ENCODE measurements at regions not wholly inside any gene's neighbourhood (a gene's known extent, or its start where the extent isn't known, plus 50 kb on each side); places are given as distances from the start of the nearest gene placed in this dataset.
A peak's percentile ranks its signal among the peaks of the same experiment; 100 is the strongest.
"Not testable (repeated sequence)": the region's sequence is repeated elsewhere in the genome, so short reads cannot be mapped to it uniquely, and the experiment has no call there.

- CTCF ChIA-PET; H3K36me3 ChIP-seq (ENCODE audit: control insufficient read depth in 2 of 2, extremely low read depth in 1 of 2, insufficient read depth in 2 of 2, low read length in 2 of 2); H3K4me1 ChIP-seq (ENCODE audit: control insufficient read depth, extremely low read depth, insufficient read depth, low read length); H3K9ac ChIP-seq (replicated peaks; ENCODE audit: extremely low read depth, insufficient read depth, low read length); H4K20me1 ChIP-seq (replicated peaks; ENCODE audit: control insufficient read depth, extremely low read depth, insufficient read depth, low read length); H3K27ac ChIP-seq (ENCODE audit: insufficient read depth, low read depth, low read length); dilution Hi-C loops (cut with MboI; ENCODE audit: extremely low pct_ligation_motif_present, low sequenced_read_pairs); BruUV-seq (replicated peaks); H3K4me3 ChIP-seq (replicated peaks in 1 of 3; ENCODE audit: insufficient read depth in 1 of 3, low read depth in 1 of 3, low read length in 3 of 3); H3K9me3 ChIP-seq (replicated peaks; ENCODE audit: control insufficient read depth, insufficient read depth, low read length); H3K79me2 ChIP-seq (ENCODE audit: control insufficient read depth, insufficient read depth, low read length); H3K4me2 ChIP-seq (ENCODE audit: insufficient read depth, low read length); POLR2A ChIA-PET; H3K27me3 ChIP-seq (ENCODE audit: control insufficient read depth in 2 of 2, insufficient read depth in 2 of 2, low read length in 2 of 2); intact Hi-C loops (cut with micrococcal nuclease); H3K9me1 ChIP-seq (replicated peaks; ENCODE audit: control insufficient read depth, extremely low read depth, insufficient read depth, low read length): not testable (repeated sequence)
- FAIRE-seq (peak; percentile 75), DNase-seq (ENCODE audit: low read depth, low spot score) (peak; percentile 23)
- H2AFZ ChIP-seq (ENCODE audit: low read depth, low read length), result peak overlapping the region; percentile 86
Measured at GRCh38 chr7:76937330-76937729, 94.8 kb downstream of the SPDYE17 start.

- H3K27me3 ChIP-seq (ENCODE audit: control insufficient read depth in 2 of 2, insufficient read depth in 2 of 2, low read length in 2 of 2); H4K20me1 ChIP-seq (replicated peaks; ENCODE audit: control insufficient read depth, extremely low read depth, insufficient read depth, low read length); H3K79me2 ChIP-seq (ENCODE audit: control insufficient read depth, insufficient read depth, low read length); H3K4me1 ChIP-seq (ENCODE audit: control insufficient read depth, extremely low read depth, insufficient read depth, low read length); FAIRE-seq; H2AFZ ChIP-seq (ENCODE audit: low read depth, low read length); H3K9ac ChIP-seq (replicated peaks; ENCODE audit: extremely low read depth, insufficient read depth, low read length); H3K4me2 ChIP-seq (ENCODE audit: insufficient read depth, low read length); POLR2A ChIA-PET; H3K9me3 ChIP-seq (replicated peaks; ENCODE audit: control insufficient read depth, insufficient read depth, low read length); dilution Hi-C loops (cut with MboI; ENCODE audit: extremely low pct_ligation_motif_present, low sequenced_read_pairs); H3K9me1 ChIP-seq (replicated peaks; ENCODE audit: control insufficient read depth, extremely low read depth, insufficient read depth, low read length); H3K4me3 ChIP-seq (replicated peaks in 1 of 3; ENCODE audit: insufficient read depth in 1 of 3, low read depth in 1 of 3, low read length in 3 of 3); BruUV-seq (replicated peaks); intact Hi-C loops (cut with micrococcal nuclease); H3K27ac ChIP-seq (ENCODE audit: insufficient read depth, low read depth, low read length); DNase-seq (ENCODE audit: low read depth, low spot score); H3K36me3 ChIP-seq (ENCODE audit: control insufficient read depth in 2 of 2, extremely low read depth in 1 of 2, insufficient read depth in 2 of 2, low read length in 2 of 2); CTCF ChIA-PET: not testable (repeated sequence)
Measured at GRCh38 chr7:76936346-76936745, 95.8 kb downstream of the SPDYE17 start.

- H3K9me1 ChIP-seq (replicated peaks; ENCODE audit: control insufficient read depth, extremely low read depth, insufficient read depth, low read length); H3K27me3 ChIP-seq (ENCODE audit: control insufficient read depth in 2 of 2, insufficient read depth in 2 of 2, low read length in 2 of 2); H3K9ac ChIP-seq (replicated peaks; ENCODE audit: extremely low read depth, insufficient read depth, low read length); H3K4me1 ChIP-seq (ENCODE audit: control insufficient read depth, extremely low read depth, insufficient read depth, low read length); FAIRE-seq; H3K9me3 ChIP-seq (replicated peaks; ENCODE audit: control insufficient read depth, insufficient read depth, low read length); DNase-seq (ENCODE audit: low read depth, low spot score); dilution Hi-C loops (cut with MboI; ENCODE audit: extremely low pct_ligation_motif_present, low sequenced_read_pairs); H3K27ac ChIP-seq (ENCODE audit: insufficient read depth, low read depth, low read length); H3K4me3 ChIP-seq (replicated peaks in 1 of 3; ENCODE audit: insufficient read depth in 1 of 3, low read depth in 1 of 3, low read length in 3 of 3); CTCF ChIA-PET; H4K20me1 ChIP-seq (replicated peaks; ENCODE audit: control insufficient read depth, extremely low read depth, insufficient read depth, low read length); BruUV-seq (replicated peaks); H3K36me3 ChIP-seq (ENCODE audit: control insufficient read depth in 2 of 2, extremely low read depth in 1 of 2, insufficient read depth in 2 of 2, low read length in 2 of 2); intact Hi-C loops (cut with micrococcal nuclease); H3K79me2 ChIP-seq (ENCODE audit: control insufficient read depth, insufficient read depth, low read length); H3K4me2 ChIP-seq (ENCODE audit: insufficient read depth, low read length); POLR2A ChIA-PET; H2AFZ ChIP-seq (ENCODE audit: low read depth, low read length): not testable (repeated sequence)
Measured at GRCh38 chr7:76934711-76935110, 97.5 kb downstream of the SPDYE17 start.

GRCh38 chr7:76932957-76933356, 99.2 kb downstream of the SPDYE17 start:
- intact Hi-C loops (cut with micrococcal nuclease); H3K27me3 ChIP-seq (ENCODE audit: control insufficient read depth in 2 of 2, insufficient read depth in 2 of 2, low read length in 2 of 2); H3K4me3 ChIP-seq (replicated peaks in 1 of 3; ENCODE audit: insufficient read depth in 1 of 3, low read depth in 1 of 3, low read length in 3 of 3); H3K9me3 ChIP-seq (replicated peaks; ENCODE audit: control insufficient read depth, insufficient read depth, low read length); H3K79me2 ChIP-seq (ENCODE audit: control insufficient read depth, insufficient read depth, low read length); DNase-seq (ENCODE audit: low read depth, low spot score); H3K36me3 ChIP-seq (ENCODE audit: control insufficient read depth in 2 of 2, extremely low read depth in 1 of 2, insufficient read depth in 2 of 2, low read length in 2 of 2); H4K20me1 ChIP-seq (replicated peaks; ENCODE audit: control insufficient read depth, extremely low read depth, insufficient read depth, low read length); H3K9ac ChIP-seq (replicated peaks; ENCODE audit: extremely low read depth, insufficient read depth, low read length); dilution Hi-C loops (cut with MboI; ENCODE audit: extremely low pct_ligation_motif_present, low sequenced_read_pairs); H3K4me2 ChIP-seq (ENCODE audit: insufficient read depth, low read length); CTCF ChIA-PET; FAIRE-seq; H3K27ac ChIP-seq (ENCODE audit: insufficient read depth, low read depth, low read length); H3K9me1 ChIP-seq (replicated peaks; ENCODE audit: control insufficient read depth, extremely low read depth, insufficient read depth, low read length); H2AFZ ChIP-seq (ENCODE audit: low read depth, low read length); BruUV-seq (replicated peaks); H3K4me1 ChIP-seq (ENCODE audit: control insufficient read depth, extremely low read depth, insufficient read depth, low read length); POLR2A ChIA-PET: not testable (repeated sequence)

Measured in endothelial cell of umbilical vein (primary cell).